ENCODE measurements at regions not wholly inside any gene's neighbourhood (a gene's known extent, or its start where the extent isn't known, plus 50 kb on each side); places are given as distances from the start of the nearest gene placed in this dataset.

DNA sequence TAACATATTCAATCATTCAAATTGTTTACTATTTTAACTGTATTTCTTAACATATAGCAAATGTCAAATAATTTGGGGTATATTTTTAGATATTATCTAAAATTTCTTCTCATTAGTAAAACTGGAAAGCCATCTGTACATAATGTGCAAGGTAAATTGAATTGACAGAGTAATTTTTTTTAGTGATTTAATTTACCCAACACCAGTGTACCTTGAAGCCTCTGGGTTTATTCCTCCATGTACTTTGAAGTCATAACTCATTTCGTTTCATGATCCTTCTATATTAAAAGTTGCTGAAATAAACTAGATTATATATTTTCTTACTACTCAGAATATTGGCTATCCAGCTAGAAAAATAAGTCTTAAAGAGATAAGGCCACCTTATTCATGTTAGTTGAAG lies 674.9 kb downstream of the PRR16 start:
- TF ChIP-seq EP300 (IDR thresholded peaks at IDR 0.05) (no peak), POLR2A (IDR thresholded peaks at IDR 0.05) (no peak), POLR2AphosphoS5 (IDR thresholded peaks at IDR 0.05) (no peak)
- TF ChIP-seq, protein P1, sequence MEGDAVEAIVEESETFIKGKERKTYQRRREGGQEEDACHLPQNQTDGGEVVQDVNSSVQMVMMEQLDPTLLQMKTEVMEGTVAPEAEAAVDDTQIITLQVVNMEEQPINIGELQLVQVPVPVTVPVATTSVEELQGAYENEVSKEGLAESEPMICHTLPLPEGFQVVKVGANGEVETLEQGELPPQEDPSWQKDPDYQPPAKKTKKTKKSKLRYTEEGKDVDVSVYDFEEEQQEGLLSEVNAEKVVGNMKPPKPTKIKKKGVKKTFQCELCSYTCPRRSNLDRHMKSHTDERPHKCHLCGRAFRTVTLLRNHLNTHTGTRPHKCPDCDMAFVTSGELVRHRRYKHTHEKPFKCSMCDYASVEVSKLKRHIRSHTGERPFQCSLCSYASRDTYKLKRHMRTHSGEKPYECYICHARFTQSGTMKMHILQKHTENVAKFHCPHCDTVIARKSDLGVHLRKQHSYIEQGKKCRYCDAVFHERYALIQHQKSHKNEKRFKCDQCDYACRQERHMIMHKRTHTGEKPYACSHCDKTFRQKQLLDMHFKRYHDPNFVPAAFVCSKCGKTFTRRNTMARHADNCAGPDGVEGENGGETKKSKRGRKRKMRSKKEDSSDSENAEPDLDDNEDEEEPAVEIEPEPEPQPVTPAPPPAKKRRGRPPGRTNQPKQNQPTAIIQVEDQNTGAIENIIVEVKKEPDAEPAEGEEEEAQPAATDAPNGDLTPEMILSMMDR (IDR thresholded peaks at IDR 0.05): no peak
- Histone ChIP-seq H3K27me3 (no peaks in the 10 kb centered on the region), H3K4me3 (no peak overlapping the region), H3K36me3 (no peaks in the 10 kb centered on the region), H3K4me1 (no peaks in the 10 kb centered on the region), H3K9me3 (peaks cover 0 to 11% (median 0%) of the 10 kb centered on the region in 4 donors), H3K27ac (no peak overlapping the region)
- DNase-seq: no peak
- intact Hi-C loops (cut with DNase I; ENCODE audit: low total_unique reads): no loop called here
- WGBS, 5 donors: 45 to 82% (median 71%) methylated on average over 1 of the region's 1 CpG

- TF ChIP-seq EP300 (IDR thresholded peaks at IDR 0.05): no peak
- TF ChIP-seq POLR2AphosphoS5 (IDR thresholded peaks at IDR 0.05): peak in 1 of 3 donors; percentile 15
- Histone ChIP-seq H3K9me3 (peaks cover 0 to 11% (median 0%) of the 10 kb centered on the region in 4 donors), H3K27ac (no peak overlapping the region), H3K27me3 (no peaks in the 10 kb centered on the region), H3K36me3 (no peaks in the 10 kb centered on the region), H3K4me1 (peaks cover 0 to 6% (median 0%) of the 10 kb centered on the region in 4 donors), H3K4me3 (no peak overlapping the region)
- DNase-seq: peak in 1 of 2 donors; percentile 29
- 20 to 40% (median 29%) methylated on average over 1 of the region's 1 CpG for WGBS, 5 donors
- intact Hi-C loops (cut with DNase I; ENCODE audit: low total_unique reads): no loop called here
Observed at GRCh38 chr5:121144764-121145163, 680.7 kb downstream of the PRR16 start.

GRCh38 chr5:121151534-121151933 lies 687.4 kb downstream of the PRR16 start:
- WGBS, 5 donors: 89 to 95% (median 93%) methylated on average over 2 of the region's 2 CpGs
- no peak for DNase-seq
- Histone ChIP-seq H3K36me3 (no peaks in the 10 kb centered on the region), H3K9me3 (peaks cover 0 to 4% (median 0%) of the 10 kb centered on the region in 4 donors), H3K4me1 (no peaks in the 10 kb centered on the region), H3K27ac (no peak overlapping the region), H3K27me3 (no peaks in the 10 kb centered on the region), H3K4me3 (no peak overlapping the region)
- intact Hi-C loops (cut with DNase I; ENCODE audit: low total_unique reads): no loop called here
- TF ChIP-seq POLR2AphosphoS5 (IDR thresholded peaks at IDR 0.05) (no peak), POLR2A (IDR thresholded peaks at IDR 0.05) (no peak), EP300 (IDR thresholded peaks at IDR 0.05) (no peak)
- TF ChIP-seq, protein P1 (IDR thresholded peaks at IDR 0.05): no peak

DNA sequence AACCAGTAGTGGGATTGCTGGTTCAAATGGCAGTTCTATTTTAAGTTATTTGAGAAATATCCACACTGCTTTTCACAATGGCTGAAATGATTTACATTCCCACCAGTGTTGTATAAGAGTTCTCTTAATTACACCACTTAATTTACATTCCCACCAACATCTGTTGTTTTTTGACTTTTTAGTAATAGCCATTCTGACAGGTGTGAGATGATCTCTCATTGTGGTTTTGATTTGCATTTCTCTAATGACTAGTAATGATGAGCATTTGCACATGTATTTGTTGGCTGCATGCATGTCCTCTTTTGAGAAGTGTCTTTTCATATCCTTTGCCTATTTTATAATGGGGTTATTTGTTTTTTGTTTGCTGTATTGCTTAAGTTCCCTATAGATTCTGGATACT lies 688.3 kb downstream of the PRR16 start:
- intact Hi-C loops (cut with DNase I; ENCODE audit: low total_unique reads): no loop called here
- Histone ChIP-seq H3K27me3 (no peaks in the 10 kb centered on the region), H3K36me3 (no peaks in the 10 kb centered on the region), H3K9me3 (peaks cover 0 to 4% (median 0%) of the 10 kb centered on the region in 4 donors), H3K4me3 (no peak overlapping the region), H3K4me1 (no peaks in the 10 kb centered on the region), H3K27ac (no peak overlapping the region)
- no peak for DNase-seq
- TF ChIP-seq, protein P1 (IDR thresholded peaks at IDR 0.05): no peak
- TF ChIP-seq POLR2AphosphoS5 (IDR thresholded peaks at IDR 0.05) (no peak), EP300 (IDR thresholded peaks at IDR 0.05) (no peak), POLR2A (IDR thresholded peaks at IDR 0.05) (no peak)

- H3K9me3 ChIP-seq: peaks cover 0 to 4% (median 0%) of the 10 kb centered on the region in 4 donors
- no peak for TF ChIP-seq EP300 (IDR thresholded peaks at IDR 0.05)
- no peak for TF ChIP-seq POLR2A (IDR thresholded peaks at IDR 0.05)
- TF ChIP-seq, protein P1 (IDR thresholded peaks at IDR 0.05): no peak
- no peak for TF ChIP-seq POLR2AphosphoS5 (IDR thresholded peaks at IDR 0.05)
- intact Hi-C loops (cut with DNase I; ENCODE audit: low total_unique reads): no loop called here
- no peaks in the 10 kb centered on the region for H3K27me3 ChIP-seq
- no peak overlapping the region for H3K4me3 ChIP-seq
- no peak for DNase-seq
- H3K27ac ChIP-seq: no peak overlapping the region
- H3K4me1 ChIP-seq: no peaks in the 10 kb centered on the region
- H3K36me3 ChIP-seq: no peaks in the 10 kb centered on the region
- 58 to 75% (median 68%) methylated on average over 1 of the region's 1 CpG for WGBS, 5 donors
Observed at GRCh38 chr5:121156565-121156964, 692.5 kb downstream of the PRR16 start.
